SK-N-SH (cell line): ENCODE measurements at regions not wholly inside any gene's neighbourhood (a gene's known extent, or its start where the extent isn't known, plus 50 kb on each side); places are given as distances from the start of the nearest gene placed in this dataset.

Source experiments
- CTCF ChIA-PET: fragments of 300-600, 350-600 bp; formaldehyde crosslinking; extraction: SDS; loops from one replicate; lab custom pipeline; 2021; lab: Yijun Ruan, JAX
- POLR2A ChIA-PET: fragments of 350-600 bp; sonication (Branson Sonifier 250); formaldehyde crosslinking; extraction: SDS; loops from one replicate; lab custom pipeline; 2020; ENCODE audit warnings: antibody characterized with exemption, inconsistent platforms; lab: Yijun Ruan, JAX
- DNase-seq: peaks from one replicate; pipeline ENCODE4 v3.0.0; 2012
- H2AFZ ChIP-seq: fragments of 200-600 bp; sonication (generic); 2 replicates; pipeline ENCODE4 v1.8.1; 2016; ENCODE audit warnings: antibody characterized with exemption, mild to moderate bottlenecking, low read depth
- H3F3A ChIP-seq: fragments of 200-600 bp; sonication (generic); replicated peaks from 2 replicates; pipeline ENCODE3; 2016; ENCODE audit warnings: antibody characterized with exemption, mild to moderate bottlenecking; ENCODE audit not compliant: insufficient read depth
- H3K27ac ChIP-seq, 2 experiments: fragments of 200-500 bp in 1 of 2; fragments of 200-600 bp in 1 of 2; sonication (Bioruptor generic) in 1 of 2; sonication (generic), shearing (Covaris generic) in 1 of 2; 2 replicates each; pipeline versions ENCODE4 v1.5.1 to v1.6.1; 2014 to 2016; ENCODE audit warnings: low read depth in 2 of 2, inconsistent platforms in 1 of 2, low read length in 1 of 2, mild to moderate bottlenecking in 1 of 2, mixed read lengths in 1 of 2
- H3K27me3 ChIP-seq: fragments of 200-600 bp; sonication (generic), shearing (Covaris generic); 2 replicates; pipeline ENCODE4 v1.6.1; 2016; ENCODE audit warnings: mixed run types; ENCODE audit not compliant: insufficient read depth
- H3K36me3 ChIP-seq, 2 experiments: fragments of 200-500 bp in 1 of 2; fragments of 200-600 bp in 1 of 2; sonication (Bioruptor generic) in 1 of 2; sonication (generic) in 1 of 2; replicated peaks in 1 of 2; 2 replicates each; pipeline versions ENCODE3 to v1.5.1; 2014 to 2016; ENCODE audit warnings: low read length in 1 of 2, mild to moderate bottlenecking in 1 of 2; ENCODE audit not compliant: insufficient read depth in 2 of 2, control insufficient read depth in 1 of 2
- H3K4me1 ChIP-seq, 2 experiments: fragments of 200-500 bp in 1 of 2; fragments of 200-600 bp in 1 of 2; sonication (Bioruptor generic) in 1 of 2; sonication (generic), shearing (Covaris generic) in 1 of 2; 2 replicates each; pipeline versions ENCODE4 v1.5.1 to v1.6.1; 2014 to 2016; ENCODE audit warnings: low read depth in 1 of 2, low read length in 1 of 2, mixed run types in 1 of 2; ENCODE audit not compliant: insufficient read depth in 2 of 2, control insufficient read depth in 1 of 2
- H3K4me2 ChIP-seq: fragments of 200-600 bp; sonication (generic), shearing (Covaris generic); 2 replicates; pipeline ENCODE4 v1.6.1; 2017; ENCODE audit warnings: mixed run types
- H3K4me3 ChIP-seq, 2 experiments: fragments of 200-500 bp in 1 of 2; fragments of 200-600 bp in 1 of 2; sonication (Bioruptor generic) in 1 of 2; sonication (generic), shearing (Covaris generic) in 1 of 2; 2 replicates each; pipeline versions ENCODE4 v1.5.1 to v1.8.1; 2014 to 2016; ENCODE audit warnings: low read depth in 2 of 2, inconsistent platforms in 1 of 2, low read length in 1 of 2, mild to moderate bottlenecking in 1 of 2, mixed read lengths in 1 of 2, moderate library complexity in 1 of 2
- H3K79me2 ChIP-seq: fragments of 200-600 bp; sonication (generic); 2 replicates; pipeline ENCODE4 v1.8.1; 2017; ENCODE audit warnings: mild to moderate bottlenecking; ENCODE audit not compliant: insufficient read depth
- H3K9ac ChIP-seq: fragments of 200-600 bp; sonication (generic); 2 replicates; pipeline ENCODE4 v1.6.1; 2017; ENCODE audit warnings: mixed run types
- H3K9me2 ChIP-seq: fragments of 200-600 bp; sonication (generic); 2 replicates; pipeline ENCODE4 v1.6.1; 2017; ENCODE audit warnings: mixed run types
- H3K9me3 ChIP-seq: fragments of 200-600 bp; sonication (generic); 2 replicates; pipeline ENCODE4 v1.6.1; 2017; ENCODE audit warnings: mixed run types, mild to moderate bottlenecking, moderate library complexity
- H4K20me1 ChIP-seq: fragments of 200-600 bp; sonication (generic); 2 replicates; pipeline ENCODE4 v1.6.1; 2017; ENCODE audit warnings: mild to moderate bottlenecking, mixed run types; ENCODE audit not compliant: insufficient read depth
- CTCF ChIP-seq: fragments of 200-600 bp; sonication (generic); IDR thresholded peaks from 2 replicates; pipeline ENCODE4 v1.6.1; 2017; ENCODE audit warnings: antibody characterized with exemption, mild to moderate bottlenecking, moderate library complexity
- ELF1 ChIP-seq: IDR thresholded peaks from 2 replicates; pipeline ENCODE4 v1.4.0; 2012
- EP300 ChIP-seq, 2 experiments: IDR thresholded peaks; 2 replicates each; pipeline versions ENCODE4 v1.4.0 to v1.6.1; 2012; ENCODE audit warnings: borderline replicate concordance in 1 of 2, low read depth in 1 of 2, low read length in 1 of 2
- FOXJ3 ChIP-seq: sonication (generic); formaldehyde crosslinking; IDR thresholded peaks from 2 replicates; pipeline ENCODE4 v1.5.1; 2020; ENCODE audit warnings: mild to moderate bottlenecking, missing genetic modification reagents
- GABPA ChIP-seq: IDR thresholded peaks from 2 replicates; pipeline ENCODE4 v1.4.0; 2012; ENCODE audit warnings: low read depth, mild to moderate bottlenecking
- IRF3 ChIP-seq: fragments of 150-350 bp; IDR thresholded peaks from 2 replicates; pipeline ENCODE4 v1.6.1; 2016; ENCODE audit warnings: mild to moderate bottlenecking, low read depth, low read length
- JUND ChIP-seq: IDR thresholded peaks from 2 replicates; pipeline ENCODE4 v1.4.0; 2012
- NFIC ChIP-seq: IDR thresholded peaks from 2 replicates; pipeline ENCODE4 v1.4.0; 2012; ENCODE audit warnings: borderline replicate concordance
- NRF1 ChIP-seq: IDR thresholded peaks from 2 replicates; pipeline ENCODE4 v1.6.1; 2012; ENCODE audit warnings: low read depth, mild to moderate bottlenecking, low read length
- RCOR1 ChIP-seq: fragments of 150-350 bp; IDR thresholded peaks from 2 replicates; pipeline ENCODE4 v1.6.1; 2017; ENCODE audit warnings: antibody characterized with exemption, low read length
- RFX5 ChIP-seq: IDR thresholded peaks from 2 replicates; pipeline ENCODE4 v1.6.1; 2012; ENCODE audit warnings: mild to moderate bottlenecking, improper control_type of control experiment, low read length
- RXRA ChIP-seq: IDR thresholded peaks from 2 replicates; pipeline ENCODE4 v1.4.0; 2012; ENCODE audit warnings: low read depth, mild to moderate bottlenecking, borderline replicate concordance
- SIN3A ChIP-seq: IDR thresholded peaks from 2 replicates; pipeline ENCODE4 v1.6.1; 2012; ENCODE audit warnings: low read depth, mild to moderate bottlenecking, low read length, moderate library complexity, borderline replicate concordance
- SMC3 ChIP-seq: IDR thresholded peaks from 2 replicates; pipeline ENCODE4 v1.6.1; 2012; ENCODE audit warnings: low read depth, low read length, improper control_type of control experiment
- TCF12 ChIP-seq: IDR thresholded peaks from 2 replicates; pipeline ENCODE4 v1.4.0; 2012
- TEAD4 ChIP-seq: IDR thresholded peaks from 2 replicates; pipeline ENCODE4 v1.4.0; 2012; ENCODE audit warnings: mild to moderate bottlenecking, borderline replicate concordance; ENCODE audit not compliant: insufficient read depth
- USF1 ChIP-seq: IDR thresholded peaks from 2 replicates; pipeline ENCODE4 v1.4.0; 2012; ENCODE audit warnings: low read depth, borderline replicate concordance
- ZBTB33 ChIP-seq: IDR thresholded peaks from 2 replicates; pipeline ENCODE4 v1.4.0; 2012; ENCODE audit warnings: low read depth, borderline replicate concordance
- WGBS: methylation state at CpG from one replicate; pipeline ENCODE4 v1.1.6; 2017; ENCODE audit warnings: low lambda C conversion rate; 5-methylcytosine and 5-hydroxymethylcytosine counted together
- TF ChIP-seq, protein P1 (sequence below): IDR thresholded peaks from 2 replicates; pipeline ENCODE4 v1.4.0; 2012; ENCODE audit warnings: low read depth
- TF ChIP-seq, protein P2 (sequence below): IDR thresholded peaks from 2 replicates; pipeline ENCODE4; 2012
- TF ChIP-seq, protein P3 (sequence below): fragments of 150-350 bp; IDR thresholded peaks from 2 replicates; pipeline ENCODE4 v1.6.1; 2017; ENCODE audit warnings: antibody characterized with exemption, low read length, low read depth, borderline replicate concordance

DNA sequence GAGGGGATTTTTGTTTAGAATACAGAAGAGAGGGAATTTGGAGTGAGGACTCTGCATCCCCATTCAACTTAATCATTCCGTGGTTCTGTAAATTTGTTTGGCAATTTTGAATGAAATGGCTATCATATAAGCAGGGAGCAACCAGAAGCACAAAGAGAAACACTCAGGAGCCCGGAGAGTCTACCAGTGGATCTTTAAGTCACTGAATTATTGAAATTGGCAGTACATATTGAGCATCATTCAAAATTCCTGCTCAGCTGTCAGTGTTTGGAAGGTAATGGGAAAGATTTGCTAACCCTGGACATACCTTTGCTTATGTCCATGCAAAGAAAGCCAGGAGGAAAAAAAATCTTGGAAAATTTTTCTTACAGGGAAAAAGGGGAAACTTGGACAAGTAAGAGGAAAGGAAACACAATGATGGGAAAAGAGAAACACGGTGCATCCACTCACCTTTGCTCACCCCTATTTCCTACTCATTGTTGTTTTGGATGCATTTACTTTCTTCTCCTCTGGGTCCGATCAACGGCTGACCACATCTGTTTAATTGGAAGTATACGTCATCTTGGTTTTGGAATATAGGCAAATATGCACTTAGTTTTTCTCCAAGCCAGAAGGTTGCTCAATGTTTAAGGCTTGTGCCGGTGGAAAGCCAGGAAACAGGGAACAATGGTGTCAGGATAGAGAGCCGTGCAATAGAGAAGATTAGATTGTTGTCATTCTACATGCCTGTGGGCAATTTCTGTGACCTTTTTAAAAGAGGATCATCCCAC is 243.0 kb upstream of the LYPLAL1 start:
- no peaks in the 10 kb centered on the region for H3K9me2 ChIP-seq
- H3K4me3 ChIP-seq, result no peak overlapping the region
- H3F3A ChIP-seq, result no peaks in the 10 kb centered on the region
- no peak overlapping the region for H3K4me2 ChIP-seq
- no peaks in the 10 kb centered on the region for H3K79me2 ChIP-seq
- no peaks in the 10 kb centered on the region for H3K4me1 ChIP-seq
- WGBS, result 85% methylated on average over 8 of the region's 8 CpGs
- DNase-seq, result no peak
- H3K36me3 ChIP-seq, result no peaks in the 10 kb centered on the region
- CTCF ChIA-PET, result no interaction called here
- no peaks in the 10 kb centered on the region for H4K20me1 ChIP-seq
- POLR2A ChIA-PET, result no interaction called here
- H3K9ac ChIP-seq, result no peak overlapping the region
- no peak overlapping the region for H2AFZ ChIP-seq
- TF ChIP-seq SMC3, result no peak
- no peak for TF ChIP-seq FOXJ3 (CRISPR knock-in tag)
- no peak for TF ChIP-seq ELF1
- TF ChIP-seq JUND, result no peak
- TF ChIP-seq, protein P1, sequence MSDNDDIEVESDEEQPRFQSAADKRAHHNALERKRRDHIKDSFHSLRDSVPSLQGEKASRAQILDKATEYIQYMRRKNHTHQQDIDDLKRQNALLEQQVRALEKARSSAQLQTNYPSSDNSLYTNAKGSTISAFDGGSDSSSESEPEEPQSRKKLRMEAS, result no peak
- no peak for TF ChIP-seq USF1
- TF ChIP-seq NFIC, result no peak
- no peak for TF ChIP-seq SIN3A
- TF ChIP-seq CTCF, result no peak
- TF ChIP-seq RFX5, result no peak
- TF ChIP-seq RXRA, result no peak
- TF ChIP-seq, protein P2, sequence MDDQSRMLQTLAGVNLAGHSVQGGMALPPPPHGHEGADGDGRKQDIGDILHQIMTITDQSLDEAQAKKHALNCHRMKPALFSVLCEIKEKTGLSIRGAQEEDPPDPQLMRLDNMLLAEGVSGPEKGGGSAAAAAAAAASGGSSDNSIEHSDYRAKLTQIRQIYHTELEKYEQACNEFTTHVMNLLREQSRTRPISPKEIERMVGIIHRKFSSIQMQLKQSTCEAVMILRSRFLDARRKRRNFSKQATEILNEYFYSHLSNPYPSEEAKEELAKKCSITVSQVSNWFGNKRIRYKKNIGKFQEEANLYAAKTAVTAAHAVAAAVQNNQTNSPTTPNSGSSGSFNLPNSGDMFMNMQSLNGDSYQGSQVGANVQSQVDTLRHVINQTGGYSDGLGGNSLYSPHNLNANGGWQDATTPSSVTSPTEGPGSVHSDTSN, result no peak
- TF ChIP-seq EP300 (IDR thresholded peaks at IDR 0.05; ENCODE audit: borderline replicate concordance in 1 of 2, low read depth in 1 of 2, low read length in 1 of 2), result no peak
- no peak for TF ChIP-seq TEAD4
- H3K27me3 ChIP-seq, result no peaks in the 10 kb centered on the region
- H3K27ac ChIP-seq, result no peak overlapping the region
- peaks cover 5% of the 10 kb centered on the region for H3K9me3 ChIP-seq

DNA sequence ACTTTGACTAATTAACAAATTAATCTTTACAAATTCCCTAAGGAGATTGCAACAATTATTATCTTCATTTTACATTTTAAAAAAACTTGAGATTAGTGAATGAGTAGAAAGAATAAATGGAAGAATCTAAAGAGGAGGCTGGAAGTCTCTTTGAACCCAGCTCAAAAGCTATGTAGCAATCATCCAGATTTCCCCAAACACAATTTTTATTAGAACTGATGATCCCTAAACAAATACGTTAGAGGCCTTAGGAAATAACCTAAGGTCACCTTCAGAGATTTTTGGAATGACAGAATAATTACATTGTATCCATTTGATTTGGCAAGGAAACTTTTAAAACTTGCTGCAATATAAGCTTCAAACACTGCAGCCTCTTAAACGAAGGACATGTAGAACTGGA is 242.4 kb upstream of the LYPLAL1 start:
- Histone ChIP-seq H3F3A (no peaks in the 10 kb centered on the region), H3K4me1 (no peaks in the 10 kb centered on the region), H3K9ac (no peak overlapping the region), H3K79me2 (no peaks in the 10 kb centered on the region), H3K9me2 (no peaks in the 10 kb centered on the region), H3K4me2 (no peak overlapping the region), H3K4me3 (no peak overlapping the region), H4K20me1 (no peaks in the 10 kb centered on the region), H3K36me3 (no peaks in the 10 kb centered on the region), H3K9me3 (peaks cover 8% of the 10 kb centered on the region), H3K27ac (no peak overlapping the region), H3K27me3 (no peaks in the 10 kb centered on the region), H2AFZ (no peak overlapping the region)
- ChIA-PET POLR2A (no interaction called here), CTCF (interaction anchor here (0.6 kb wide), 1 partner anchor 45 kb away, joined by 4 read pairs; no protein-coding TSS in a partner anchor)
- DNase-seq, result no peak
- 84% methylated on average over 2 of the region's 2 CpGs for WGBS
- no peak for TF ChIP-seq RCOR1
- TF ChIP-seq, protein P3, sequence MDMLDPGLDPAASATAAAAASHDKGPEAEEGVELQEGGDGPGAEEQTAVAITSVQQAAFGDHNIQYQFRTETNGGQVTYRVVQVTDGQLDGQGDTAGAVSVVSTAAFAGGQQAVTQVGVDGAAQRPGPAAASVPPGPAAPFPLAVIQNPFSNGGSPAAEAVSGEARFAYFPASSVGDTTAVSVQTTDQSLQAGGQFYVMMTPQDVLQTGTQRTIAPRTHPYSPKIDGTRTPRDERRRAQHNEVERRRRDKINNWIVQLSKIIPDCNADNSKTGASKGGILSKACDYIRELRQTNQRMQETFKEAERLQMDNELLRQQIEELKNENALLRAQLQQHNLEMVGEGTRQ, result no peak
- no peak for TF ChIP-seq ZBTB33
- TF ChIP-seq IRF3, result no peak
- TF ChIP-seq NRF1, result no peak
- no peak for TF ChIP-seq JUND
- TF ChIP-seq TCF12, result no peak
- no peak for TF ChIP-seq ELF1
- TF ChIP-seq GABPA, result no peak
- no peak for TF ChIP-seq FOXJ3 (CRISPR knock-in tag)
